CD4-positive, alpha-beta T cell (primary cell): ENCODE measurements at regions not wholly inside any gene's neighbourhood (a gene's known extent, or its start where the extent isn't known, plus 50 kb on each side); places are given as distances from the start of the nearest gene placed in this dataset.

Source experiments
- ATAC-seq: fragments of 200-7000 bp; cut with Tn5 transposase; one replicate; pipeline ENCODE4 v1.10.0; 2022; ENCODE audit warnings: mild to moderate bottlenecking; ENCODE audit not compliant: poor library complexity
- CTCF ChIA-PET: fragments of 350-600 bp; sonication (Branson Sonifier 250); formaldehyde crosslinking; loops from one replicate; lab custom pipeline; 2021; ENCODE audit warnings: antibody characterized with exemption, inconsistent platforms; lab: Charles Lee
- POLR2A ChIA-PET: fragments of 350-600 bp; sonication (Branson Sonifier 250); formaldehyde crosslinking; loops from one replicate; lab custom pipeline; 2021; ENCODE audit warnings: antibody characterized with exemption, inconsistent platforms; lab: Charles Lee
- DNase-seq, 14 experiments: peaks; one replicate each; pipeline ENCODE4 v3.0.0-alpha.2; 2013 to 2020; ENCODE audit warnings: mixed read lengths in 2 of 14
- H3K27ac ChIP-seq, 2 donors: one replicate each; pipeline versions ENCODE4 v1.5.1 to v1.7.0; 2013; ENCODE audit warnings: low read length in 2 of 2, low read depth in 1 of 2, mild to moderate bottlenecking in 1 of 2
- H3K27me3 ChIP-seq, 2 experiments: 1 replicate in 1 of 2; 2 replicates in 1 of 2; pipeline versions ENCODE4 v1.6.1 to v1.7.0; 2013; ENCODE audit warnings: low read length in 2 of 2, control low read depth in 1 of 2, mild to moderate bottlenecking in 1 of 2, moderate library complexity in 1 of 2; ENCODE audit not compliant: insufficient read depth in 2 of 2, control insufficient read depth in 1 of 2
- H3K36me3 ChIP-seq: one replicate; pipeline ENCODE4 v1.6.1; 2013; ENCODE audit warnings: low read length, control low read depth; ENCODE audit not compliant: insufficient read depth
- H3K4me1 ChIP-seq: one replicate; pipeline ENCODE4 v1.6.1; 2013; ENCODE audit warnings: low read length, control low read depth; ENCODE audit not compliant: insufficient read depth
- H3K4me3 ChIP-seq: one replicate; pipeline ENCODE4 v1.5.1; 2013; ENCODE audit warnings: mild to moderate bottlenecking, low read length, moderate library complexity
- H3K9me3 ChIP-seq, 2 experiments: 1 replicate in 1 of 2; 2 replicates in 1 of 2; pipeline versions ENCODE4 v1.6.1 to v1.7.0; 2013; ENCODE audit warnings: low read length in 2 of 2, mild to moderate bottlenecking in 2 of 2, control low read depth in 1 of 2, moderate library complexity in 1 of 2; ENCODE audit not compliant: control insufficient read depth in 1 of 2, insufficient read depth in 1 of 2
- H3K27ac Mint-ChIP-seq: one replicate; pipeline ENCODE4 v1.8.0; 2020; ENCODE audit warnings: mixed read lengths
- H3K27me3 Mint-ChIP-seq: one replicate; pipeline ENCODE4 v1.8.0; 2021; ENCODE audit warnings: mixed read lengths
- H3K36me3 Mint-ChIP-seq: one replicate; pipeline ENCODE4 v1.8.0; 2021; ENCODE audit warnings: low read depth, mixed read lengths
- H3K4me1 Mint-ChIP-seq: one replicate; pipeline ENCODE4 v1.8.0; 2021; ENCODE audit warnings: low read depth, mixed read lengths
- H3K4me3 Mint-ChIP-seq: one replicate; pipeline ENCODE4 v1.8.0; 2020; ENCODE audit warnings: mild to moderate bottlenecking, mixed read lengths
- H3K9me3 Mint-ChIP-seq: one replicate; pipeline ENCODE4 v1.8.0; 2020; ENCODE audit warnings: mixed read lengths
- intact Hi-C, 2 experiments: fragments of 100-400 bp; cut with DNase I in 1 of 2; cut with micrococcal nuclease in 1 of 2; formaldehyde crosslinking; loops; one replicate each; pipeline versions ENCODE4 v1.15.1 to v1.9.0; 2023 to 2025; cut with DNase I, micrococcal nuclease
- TF ChIP-seq, protein P1 (sequence below): fragments of 200-600 bp; IDR thresholded peaks from one replicate; pipeline ENCODE4 v1.8.0; 2022; ENCODE audit warnings: antibody characterized with exemption, mild to moderate bottlenecking

- Histone ChIP-seq H3K36me3 (no peaks in the 10 kb centered on the region), H3K27me3 (no peaks in the 10 kb centered on the region), H3K4me1 (no peaks in the 10 kb centered on the region), H3K4me3 (no peak overlapping the region), H3K27ac (no peak overlapping the region), H3K9me3 (no peaks in the 10 kb centered on the region)
- no peak overlapping the region for H3K4me3 Mint-ChIP-seq
- H3K27me3 Mint-ChIP-seq = no peaks in the 10 kb centered on the region
- no peak for ATAC-seq
- H3K4me1 Mint-ChIP-seq = no peaks in the 10 kb centered on the region
- ChIA-PET CTCF (no interaction called here), POLR2A (no interaction called here)
- intact Hi-C loops = no loop called here
- TF ChIP-seq, protein P1, sequence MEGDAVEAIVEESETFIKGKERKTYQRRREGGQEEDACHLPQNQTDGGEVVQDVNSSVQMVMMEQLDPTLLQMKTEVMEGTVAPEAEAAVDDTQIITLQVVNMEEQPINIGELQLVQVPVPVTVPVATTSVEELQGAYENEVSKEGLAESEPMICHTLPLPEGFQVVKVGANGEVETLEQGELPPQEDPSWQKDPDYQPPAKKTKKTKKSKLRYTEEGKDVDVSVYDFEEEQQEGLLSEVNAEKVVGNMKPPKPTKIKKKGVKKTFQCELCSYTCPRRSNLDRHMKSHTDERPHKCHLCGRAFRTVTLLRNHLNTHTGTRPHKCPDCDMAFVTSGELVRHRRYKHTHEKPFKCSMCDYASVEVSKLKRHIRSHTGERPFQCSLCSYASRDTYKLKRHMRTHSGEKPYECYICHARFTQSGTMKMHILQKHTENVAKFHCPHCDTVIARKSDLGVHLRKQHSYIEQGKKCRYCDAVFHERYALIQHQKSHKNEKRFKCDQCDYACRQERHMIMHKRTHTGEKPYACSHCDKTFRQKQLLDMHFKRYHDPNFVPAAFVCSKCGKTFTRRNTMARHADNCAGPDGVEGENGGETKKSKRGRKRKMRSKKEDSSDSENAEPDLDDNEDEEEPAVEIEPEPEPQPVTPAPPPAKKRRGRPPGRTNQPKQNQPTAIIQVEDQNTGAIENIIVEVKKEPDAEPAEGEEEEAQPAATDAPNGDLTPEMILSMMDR = no peak
- H3K27ac Mint-ChIP-seq = no peak overlapping the region
- no peaks in the 10 kb centered on the region for H3K9me3 Mint-ChIP-seq
- no peaks in the 10 kb centered on the region for H3K36me3 Mint-ChIP-seq
- no peak for DNase-seq
Measured at GRCh38 chr15:36177590-36178302, 401.7 kb upstream of the CDIN1 start.

- Histone ChIP-seq H3K27ac (no peak overlapping the region), H3K9me3 (no peaks in the 10 kb centered on the region), H3K4me3 (no peak overlapping the region), H3K36me3 (no peaks in the 10 kb centered on the region), H3K27me3 (no peaks in the 10 kb centered on the region), H3K4me1 (no peaks in the 10 kb centered on the region)
- DNase-seq (no peak), ATAC-seq (no peak)
- H3K27me3 Mint-ChIP-seq = no peaks in the 10 kb centered on the region
- intact Hi-C loops = no loop called here
- no peaks in the 10 kb centered on the region for H3K4me1 Mint-ChIP-seq
- H3K27ac Mint-ChIP-seq = no peak overlapping the region
- no peaks in the 10 kb centered on the region for H3K9me3 Mint-ChIP-seq
- ChIA-PET CTCF (no interaction called here), POLR2A (no interaction called here)
- H3K36me3 Mint-ChIP-seq = no peaks in the 10 kb centered on the region
- TF ChIP-seq, protein P1 = no peak
- H3K4me3 Mint-ChIP-seq = no peak overlapping the region
Measured at GRCh38 chr15:36178303-36178633, 401.2 kb upstream of the CDIN1 start.

DNA sequence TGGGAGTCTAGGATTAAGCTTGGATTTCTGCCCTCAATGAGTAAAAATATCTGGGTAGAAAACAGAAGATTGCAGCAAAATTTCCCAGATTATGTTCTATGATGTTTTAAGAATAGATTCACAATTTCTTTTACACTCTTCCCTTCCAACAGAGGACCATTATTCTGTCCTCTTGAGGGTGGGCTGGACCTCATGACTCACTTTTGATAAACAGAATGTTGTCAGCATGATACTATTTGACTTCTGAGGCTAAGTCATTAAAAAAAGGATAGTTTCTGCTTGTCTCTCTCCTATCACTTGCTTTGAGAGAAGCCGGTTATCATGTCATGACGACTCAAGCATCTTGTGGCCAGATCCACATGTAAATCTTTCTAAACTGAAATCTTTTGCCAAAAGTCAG, 396.2 kb upstream of the CDIN1 start:
- TF ChIP-seq, protein P1 = no peak
- Histone ChIP-seq H3K27ac (no peak overlapping the region), H3K4me1 (no peaks in the 10 kb centered on the region), H3K4me3 (no peak overlapping the region), H3K36me3 (no peaks in the 10 kb centered on the region), H3K9me3 (no peaks in the 10 kb centered on the region), H3K27me3 (no peaks in the 10 kb centered on the region)
- no peak for DNase-seq
- Mint-ChIP-seq H3K4me1 (no peaks in the 10 kb centered on the region), H3K27me3 (no peaks in the 10 kb centered on the region), H3K36me3 (no peaks in the 10 kb centered on the region), H3K4me3 (no peak overlapping the region), H3K27ac (no peak overlapping the region), H3K9me3 (peaks cover 2% of the 10 kb centered on the region)
- POLR2A ChIA-PET = no interaction called here
- no peak for ATAC-seq
- intact Hi-C loops = no loop called here
- CTCF ChIA-PET = no interaction called here
